Heart left ventricle (tissue), 16 donors: ENCODE measurements at regions not wholly inside any gene's neighbourhood (a gene's known extent, or its start where the extent isn't known, plus 50 kb on each side); places are given as distances from the start of the nearest gene placed in this dataset.

ENCODE experiments used
- ATAC-seq, 4 donors: fragments of 200-7000 bp; cut with Tn5 transposase; one replicate each; pipeline ENCODE4 v1.9.1; 2020 to 2022; ENCODE audit warnings: moderate library complexity in 4 of 4, mild to moderate bottlenecking in 3 of 4, moderate number of reproducible peaks in 1 of 4
- DNase-seq, 5 donors: peaks; one replicate each; pipeline ENCODE4 v3.0.0-alpha.2; 2020
- H3K27ac ChIP-seq, 12 donors: fragments of 200-600 bp; sonication (generic) in 4 of 12; one replicate each; pipeline versions ENCODE4 v1.5.0 to v1.8.0; 2016 to 2022; ENCODE audit warnings: mild to moderate bottlenecking in 2 of 12
- H3K27me3 ChIP-seq, 9 donors: fragments of 200-600 bp; sonication (generic) in 2 of 9; one replicate each; pipeline versions ENCODE4 v1.5.1 to v1.8.0; 2016 to 2022; ENCODE audit warnings: mild to moderate bottlenecking in 3 of 9
- H3K36me3 ChIP-seq, 9 donors: fragments of 200-600 bp; sonication (generic) in 2 of 9; one replicate each; pipeline versions ENCODE4 v1.5.0 to v1.8.0; 2018 to 2022; ENCODE audit warnings: mild to moderate bottlenecking in 2 of 9
- H3K4me1 ChIP-seq, 12 donors: fragments of 200-600 bp; sonication (generic) in 4 of 12; one replicate each; pipeline versions ENCODE4 v1.5.0 to v1.8.0; 2016 to 2022; ENCODE audit warnings: mild to moderate bottlenecking in 3 of 12
- H3K4me3 ChIP-seq, 12 donors: fragments of 200-600 bp; sonication (generic) in 4 of 12; one replicate each; pipeline versions ENCODE4 v1.5.0 to v1.8.0; 2017 to 2022; ENCODE audit warnings: mild to moderate bottlenecking in 9 of 12, moderate library complexity in 4 of 12
- H3K9me3 ChIP-seq, 12 donors: fragments of 200-600 bp; sonication (generic) in 4 of 12; one replicate each; pipeline versions ENCODE4 v1.5.0 to v1.8.0; 2016 to 2022; ENCODE audit warnings: mild to moderate bottlenecking in 1 of 12
- CTCF ChIP-seq, 12 donors: fragments of 200-600 bp; sonication (generic) in 4 of 12; IDR thresholded peaks; one replicate each; pipeline versions ENCODE4 v1.5.0 to v1.8.0; 2018 to 2022; ENCODE audit warnings: antibody characterized with exemption in 12 of 12, mild to moderate bottlenecking in 5 of 12
- POLR2A ChIP-seq, 2 donors: fragments of 450-650 bp; IDR thresholded peaks; one replicate each; pipeline ENCODE4 v1.6.1; 2017; ENCODE audit warnings: antibody characterized with exemption in 2 of 2, mild to moderate bottlenecking in 2 of 2, moderate library complexity in 2 of 2
- whole genome bisulfite sequencing, 4 donors: extraction: QIAGEN DNeasy Blood & Tissue Kit in 2 of 4; methylation state at CpG; one replicate each; pipeline versions ENCODE4 v1.1.5 to v1.1.7; 2013 to 2018; 5-methylcytosine and 5-hydroxymethylcytosine counted together
- intact Hi-C, 10 donors: fragments of 100-400 bp; cut with DNase I; formaldehyde crosslinking; loops; one replicate each; pipeline versions ENCODE4 v1.11.1 to v1.14.2; 2022
- donor health status: ischemic (EF 13 %, LVEDD 7.1; RV severe dilation, severe dysfunction).
- donor health status: healthy with polysubstance abuse.
- donor health status: DM: no; HTN: yes; CAD: no.
- donor health status: DM: no; HTN: no; CAD: no.
- donor health status: ischemic (EF 25% LVEDD 6.9; RV normal size, moderate dysfunction).
- donor health status: ischemic (EF 25% LVEDD 5.7; RV mildly dilated, moderate dysfunction).
- donor health status: healthy.
- donor health status: DM: yes; HTN: yes; CAD: no.
- donor health status: ischemic (EF 35%, LVEDD 5.7; RV mildly dilated, moderate dysfunction).
- donor health status: nonischemic (EF 11% LVEDD 7.7; RV severe dilation, severe dysfunction).
- donor health status: DM: yes; HTN: yes; CAD: no.
- donor health status: PGD.
- donor health status: ischemic (EF 29% LVEDD 5.4; RV normal size, mild dysfunction).
- donor health status: nonischemic (EF 23%, LVEDD 6.1; RV moderate dilation, normal function).

- intact Hi-C loops: no loop called here
- DNase-seq (no peak), ATAC-seq (no peak)
- H3K9me3 ChIP-seq: peaks cover 0 to 9% (median 0%) of the 10 kb centered on the region in 12 donors
- no peak overlapping the region for H3K4me3 ChIP-seq
- H3K36me3 ChIP-seq: no peaks in the 10 kb centered on the region
- 75 to 87% (median 82%) methylated on average over 2 of the region's 2 CpGs for WGBS, 4 donors
- no peaks in the 10 kb centered on the region for H3K4me1 ChIP-seq
- no peaks in the 10 kb centered on the region for H3K27me3 ChIP-seq
- TF ChIP-seq POLR2A (IDR thresholded peaks at IDR 0.05) (no peak), CTCF (IDR thresholded peaks at IDR 0.05) (no peak)
- no peak overlapping the region for H3K27ac ChIP-seq
These were observed 186.3 kb downstream of the KCNE4 start for GRCh38 chr2:223238301-223238700.

GRCh38 chr2:223243233-223243632 is 191.2 kb downstream of the KCNE4 start:
- no peak for TF ChIP-seq CTCF (IDR thresholded peaks at IDR 0.05)
- no peak for TF ChIP-seq POLR2A (IDR thresholded peaks at IDR 0.05)
- H3K9me3 ChIP-seq: peaks cover 0 to 28% (median 0%) of the 10 kb centered on the region in 12 donors
- 62 to 73% (median 69%) methylated on average over 3 of the region's 3 CpGs for WGBS, 4 donors
- H3K36me3 ChIP-seq: no peaks in the 10 kb centered on the region
- H3K4me1 ChIP-seq: no peaks in the 10 kb centered on the region
- no peak for ATAC-seq
- intact Hi-C loops: no loop called here
- H3K27me3 ChIP-seq: no peaks in the 10 kb centered on the region
- H3K27ac ChIP-seq: no peak overlapping the region
- DNase-seq: no peak
- H3K4me3 ChIP-seq: no peak overlapping the region

- intact Hi-C loops: no loop called here
- no peak for ATAC-seq
- H3K4me1 ChIP-seq: no peaks in the 10 kb centered on the region
These were observed 195.1 kb downstream of the KCNE4 start for GRCh38 chr2:223247136-223247535.

GRCh38 chr2:223251656-223252229 is 199.8 kb downstream of the KCNE4 start:
- no peaks in the 10 kb centered on the region for H3K4me1 ChIP-seq
- TF ChIP-seq POLR2A (IDR thresholded peaks at IDR 0.05) (no peak), CTCF (IDR thresholded peaks at IDR 0.05) (no peak)
- H3K4me3 ChIP-seq: no peak overlapping the region
- intact Hi-C loops: no loop called here
- no peaks in the 10 kb centered on the region for H3K27me3 ChIP-seq
- peaks cover 0 to 21% (median 10%) of the 10 kb centered on the region in 12 donors for H3K9me3 ChIP-seq
- ATAC-seq: no peak
- no peak overlapping the region for H3K27ac ChIP-seq
- no peak for DNase-seq
- WGBS, 4 donors: 88 to 90% (median 89%) methylated on average over 10 of the region's 10 CpGs
- H3K36me3 ChIP-seq: no peaks in the 10 kb centered on the region

More at GRCh38 chr2:223247136-223247535, 195.1 kb downstream of the KCNE4 start:
- Histone ChIP-seq H3K27me3 (no peaks in the 10 kb centered on the region), H3K9me3 (peaks cover 0 to 28% (median 0%) of the 10 kb centered on the region in 12 donors), H3K27ac (no peak overlapping the region), H3K36me3 (no peaks in the 10 kb centered on the region), H3K4me3 (no peak overlapping the region)
- no peak for DNase-seq
- no peak for TF ChIP-seq POLR2A (IDR thresholded peaks at IDR 0.05)
- TF ChIP-seq CTCF (IDR thresholded peaks at IDR 0.05): peak in 4 of 12 donors; percentile 12 to 34 (median 20)
- WGBS, 4 donors: 89 to 95% (median 91%) methylated on average over 3 of the region's 3 CpGs
